ENCODE measurements at regions not wholly inside any gene's neighbourhood (a gene's known extent, or its start where the extent isn't known, plus 50 kb on each side); places are given as distances from the start of the nearest gene placed in this dataset.
"Not testable (repeated sequence)": the region's sequence is repeated elsewhere in the genome, so short reads cannot be mapped to it uniquely, and the experiment has no call there.

DNA sequence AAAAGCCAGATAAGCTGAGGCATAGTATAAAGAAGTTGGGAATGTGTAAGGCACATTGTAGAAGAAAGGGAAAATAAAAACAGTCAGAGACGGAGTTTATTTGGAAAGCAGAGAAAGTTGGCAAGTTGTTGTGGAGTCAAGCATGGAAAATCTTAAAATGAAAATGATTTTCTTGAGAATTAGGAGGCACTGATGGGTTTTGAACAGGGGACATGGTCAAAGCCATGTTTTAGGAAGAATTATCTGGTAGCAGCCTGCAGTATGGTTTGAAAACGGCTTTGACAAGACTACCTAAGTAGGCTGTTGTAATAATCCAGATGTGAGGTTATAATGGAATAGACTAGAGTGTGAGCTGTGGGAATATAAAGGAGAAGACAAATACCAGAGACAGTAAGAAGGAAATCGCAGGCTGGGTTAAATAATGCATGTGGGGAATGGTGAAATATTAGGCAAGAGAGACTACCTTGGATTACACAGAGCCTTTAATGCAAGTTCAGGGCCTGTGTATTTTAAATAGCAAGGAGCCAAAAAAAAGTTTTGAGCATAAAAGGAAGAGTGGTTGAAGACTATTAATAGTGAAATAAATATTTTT, 130.4 kb upstream of the MEOX2 start:
- no peak overlapping the region for H2BK120ac ChIP-seq (ENCODE audit: low read depth, low read length)
- H3K4me3 ChIP-seq (ENCODE audit: insufficient read depth in 1 of 2, low read depth in 1 of 2, low read length in 2 of 2): no peak overlapping the region
- no peak overlapping the region for H3K18ac ChIP-seq (ENCODE audit: low read depth in 1 of 2, low read length in 2 of 2)
- WGBS: 80% methylated on average over 3 of the region's 3 CpGs
- no peak overlapping the region for H3K9ac ChIP-seq (ENCODE audit: low read length)
- no peak overlapping the region for H2AK5ac ChIP-seq (ENCODE audit: low read length, severe bottlenecking)
- no peak overlapping the region for H2BK5ac ChIP-seq (ENCODE audit: low read depth, low read length, poor library complexity, severe bottlenecking)
- no peak overlapping the region for H3K4ac ChIP-seq (ENCODE audit: low read depth in 1 of 2, low read length in 2 of 2)
- DNase-seq: peak; percentile 21
- no peak overlapping the region for H4K8ac ChIP-seq (ENCODE audit: low read length)
- no peaks in the 10 kb centered on the region for H3K36me3 ChIP-seq (ENCODE audit: control insufficient read depth in 1 of 2, insufficient read depth in 2 of 2, low read depth in 1 of 2, low read length in 2 of 2)
- H3K9me3 ChIP-seq (ENCODE audit: control insufficient read depth, low read length): no peaks in the 10 kb centered on the region
- H3K23ac ChIP-seq (ENCODE audit: low read length in 2 of 2): no peak overlapping the region
- no peaks in the 10 kb centered on the region for H3K27me3 ChIP-seq (ENCODE audit: control insufficient read depth in 1 of 2, insufficient read depth in 1 of 2, low read length in 2 of 2)
- H2AFZ ChIP-seq (ENCODE audit: low read depth, low read length): no peak overlapping the region
- H3K27ac ChIP-seq (ENCODE audit: low read length, poor library complexity, severe bottlenecking): no peak overlapping the region
- no peak overlapping the region for H3K14ac ChIP-seq (ENCODE audit: low read length in 2 of 2)
- no peak overlapping the region for H4K91ac ChIP-seq (ENCODE audit: low read length)
- no peaks in the 10 kb centered on the region for H3K4me1 ChIP-seq (ENCODE audit: control insufficient read depth, insufficient read depth, low read depth, low read length)
- H3K79me1 ChIP-seq (replicated peaks; ENCODE audit: low read length, poor library complexity, severe bottlenecking): no peaks in the 10 kb centered on the region
- H3K4me2 ChIP-seq (ENCODE audit: low read length, poor library complexity, severe bottlenecking): no peak overlapping the region
- no peak overlapping the region for H2BK12ac ChIP-seq (ENCODE audit: low read length in 2 of 2)
- H2BK15ac ChIP-seq (ENCODE audit: low read depth, poor library complexity, severe bottlenecking): no peak overlapping the region

DNA sequence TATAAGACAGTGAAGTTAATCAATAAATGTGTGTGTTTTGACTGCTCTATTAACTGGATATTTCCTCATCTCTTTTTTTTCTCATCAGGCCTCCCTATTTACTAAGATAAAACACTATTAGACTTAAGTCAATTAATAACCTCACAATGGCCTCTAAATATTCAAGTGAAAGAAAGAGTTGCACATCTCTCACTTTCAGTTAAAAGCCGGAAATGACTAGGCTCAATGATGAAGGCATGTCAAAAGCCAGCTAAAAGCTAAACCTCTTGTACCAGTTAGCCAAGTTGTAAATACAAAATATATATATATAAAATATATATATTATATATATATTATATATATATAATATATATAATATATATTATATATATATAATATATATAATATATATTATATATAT, 127.0 kb upstream of the MEOX2 start:
- H3K9ac ChIP-seq (ENCODE audit: low read length): no peak overlapping the region
- no peak overlapping the region for H3K4me3 ChIP-seq (ENCODE audit: insufficient read depth in 1 of 2, low read depth in 1 of 2, low read length in 2 of 2)
- H3K4me2 ChIP-seq (ENCODE audit: low read length, poor library complexity, severe bottlenecking): no peak overlapping the region
- H4K91ac ChIP-seq (ENCODE audit: low read length): no peak overlapping the region
- H4K8ac ChIP-seq (ENCODE audit: low read length): no peak overlapping the region
- no peak overlapping the region for H2BK120ac ChIP-seq (ENCODE audit: low read depth, low read length)
- no peak overlapping the region for H2BK5ac ChIP-seq (ENCODE audit: low read depth, low read length, poor library complexity, severe bottlenecking)
- no peak overlapping the region for H3K27ac ChIP-seq (ENCODE audit: low read length, poor library complexity, severe bottlenecking)
- no peak overlapping the region for H3K14ac ChIP-seq (ENCODE audit: low read length in 2 of 2)
- no peak overlapping the region for H3K23ac ChIP-seq (ENCODE audit: low read length in 2 of 2)
- H3K9me3 ChIP-seq (ENCODE audit: control insufficient read depth, low read length): no peaks in the 10 kb centered on the region
- no peaks in the 10 kb centered on the region for H3K36me3 ChIP-seq (ENCODE audit: control insufficient read depth in 1 of 2, insufficient read depth in 2 of 2, low read depth in 1 of 2, low read length in 2 of 2)
- no peak for DNase-seq
- H2AFZ ChIP-seq (ENCODE audit: low read depth, low read length): no peak overlapping the region
- no peak overlapping the region for H2BK15ac ChIP-seq (ENCODE audit: low read depth, poor library complexity, severe bottlenecking)
- H3K4ac ChIP-seq (ENCODE audit: low read depth in 1 of 2, low read length in 2 of 2): no peak overlapping the region
- H3K27me3 ChIP-seq (ENCODE audit: control insufficient read depth in 1 of 2, insufficient read depth in 1 of 2, low read length in 2 of 2): no peaks in the 10 kb centered on the region
- 100% methylated on average over 1 of the region's 1 CpG for WGBS
- H3K18ac ChIP-seq (ENCODE audit: low read depth in 1 of 2, low read length in 2 of 2): no peak overlapping the region
- H3K79me1 ChIP-seq (replicated peaks; ENCODE audit: low read length, poor library complexity, severe bottlenecking): no peaks in the 10 kb centered on the region
- no peak overlapping the region for H2BK12ac ChIP-seq (ENCODE audit: low read length in 2 of 2)
- H2AK5ac ChIP-seq (ENCODE audit: low read length, severe bottlenecking): no peak overlapping the region
- no peaks in the 10 kb centered on the region for H3K4me1 ChIP-seq (ENCODE audit: control insufficient read depth, insufficient read depth, low read depth, low read length)

DNA sequence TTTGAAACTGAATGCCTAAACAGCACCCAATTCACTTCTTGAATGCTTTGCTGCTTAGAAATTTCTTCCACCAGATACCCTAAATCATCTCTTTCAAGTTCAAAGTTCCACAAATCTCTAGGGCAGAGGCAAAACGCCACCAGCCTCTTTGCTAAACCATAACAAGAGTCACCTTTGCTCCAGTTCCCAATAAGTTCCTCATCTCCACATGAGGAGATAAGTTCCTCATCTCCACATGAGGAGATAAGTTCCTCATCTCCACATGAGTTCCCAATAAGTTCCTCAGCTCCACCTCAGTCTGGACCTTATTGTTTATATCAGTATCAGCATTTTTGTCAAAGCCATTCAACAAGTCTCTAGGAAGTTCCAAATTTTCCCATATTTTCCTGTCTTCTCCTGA, 123.9 kb upstream of the MEOX2 start:
- not testable (repeated sequence) for H3K27ac ChIP-seq (ENCODE audit: low read length, poor library complexity, severe bottlenecking); H3K27me3 ChIP-seq (ENCODE audit: control insufficient read depth in 1 of 2, insufficient read depth in 1 of 2, low read length in 2 of 2); H3K18ac ChIP-seq (ENCODE audit: low read depth in 1 of 2, low read length in 2 of 2); H2AK5ac ChIP-seq (ENCODE audit: low read length, severe bottlenecking); DNase-seq; H3K4me3 ChIP-seq (ENCODE audit: insufficient read depth in 1 of 2, low read depth in 1 of 2, low read length in 2 of 2); H3K9ac ChIP-seq (ENCODE audit: low read length); H3K36me3 ChIP-seq (ENCODE audit: control insufficient read depth in 1 of 2, insufficient read depth in 2 of 2, low read depth in 1 of 2, low read length in 2 of 2); H3K4ac ChIP-seq (ENCODE audit: low read depth in 1 of 2, low read length in 2 of 2); H3K4me2 ChIP-seq (ENCODE audit: low read length, poor library complexity, severe bottlenecking); H3K23ac ChIP-seq (ENCODE audit: low read length in 2 of 2); H4K91ac ChIP-seq (ENCODE audit: low read length); H2BK15ac ChIP-seq (ENCODE audit: low read depth, poor library complexity, severe bottlenecking); H2BK5ac ChIP-seq (ENCODE audit: low read depth, low read length, poor library complexity, severe bottlenecking); H3K14ac ChIP-seq (ENCODE audit: low read length in 2 of 2); H3K4me1 ChIP-seq (ENCODE audit: control insufficient read depth, insufficient read depth, low read depth, low read length); H2AFZ ChIP-seq (ENCODE audit: low read depth, low read length); H4K8ac ChIP-seq (ENCODE audit: low read length); H3K79me1 ChIP-seq (replicated peaks; ENCODE audit: low read length, poor library complexity, severe bottlenecking); H3K9me3 ChIP-seq (ENCODE audit: control insufficient read depth, low read length); H2BK12ac ChIP-seq (ENCODE audit: low read length in 2 of 2); H2BK120ac ChIP-seq (ENCODE audit: low read depth, low read length)
- WGBS: 55% methylated on average over 1 of the region's 1 CpG

DNA sequence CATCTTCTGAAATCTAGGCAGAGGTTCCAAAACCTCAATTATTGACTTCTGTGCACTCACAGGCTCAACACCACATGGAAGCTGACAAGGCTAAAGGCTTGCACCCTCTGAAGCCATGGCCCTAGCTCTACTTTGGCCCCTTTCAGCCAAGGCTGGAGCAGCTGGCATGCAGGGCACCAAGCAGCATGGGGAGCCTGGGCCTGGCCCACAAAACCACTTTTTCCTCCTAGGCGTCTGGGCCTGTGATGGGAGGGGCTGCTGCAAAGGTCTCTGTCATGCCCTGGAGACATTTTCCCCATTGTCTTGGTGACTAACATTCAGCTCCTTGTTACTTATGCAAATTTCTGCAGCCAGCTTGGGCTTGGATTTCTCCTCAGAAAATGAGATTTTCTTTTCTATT, 123.5 kb upstream of the MEOX2 start:
- 94% methylated on average over 1 of the region's 1 CpG for WGBS
- not testable (repeated sequence) for H3K4ac ChIP-seq (ENCODE audit: low read depth in 1 of 2, low read length in 2 of 2); H3K4me1 ChIP-seq (ENCODE audit: control insufficient read depth, insufficient read depth, low read depth, low read length); H2BK12ac ChIP-seq (ENCODE audit: low read length in 2 of 2); H3K79me1 ChIP-seq (replicated peaks; ENCODE audit: low read length, poor library complexity, severe bottlenecking); H3K14ac ChIP-seq (ENCODE audit: low read length in 2 of 2); H2BK15ac ChIP-seq (ENCODE audit: low read depth, poor library complexity, severe bottlenecking); H4K91ac ChIP-seq (ENCODE audit: low read length); H3K27ac ChIP-seq (ENCODE audit: low read length, poor library complexity, severe bottlenecking); H2AK5ac ChIP-seq (ENCODE audit: low read length, severe bottlenecking); H2BK120ac ChIP-seq (ENCODE audit: low read depth, low read length); H3K36me3 ChIP-seq (ENCODE audit: control insufficient read depth in 1 of 2, insufficient read depth in 2 of 2, low read depth in 1 of 2, low read length in 2 of 2); H4K8ac ChIP-seq (ENCODE audit: low read length); H3K4me2 ChIP-seq (ENCODE audit: low read length, poor library complexity, severe bottlenecking); H3K23ac ChIP-seq (ENCODE audit: low read length in 2 of 2); H3K9ac ChIP-seq (ENCODE audit: low read length); H2AFZ ChIP-seq (ENCODE audit: low read depth, low read length); H2BK5ac ChIP-seq (ENCODE audit: low read depth, low read length, poor library complexity, severe bottlenecking); H3K9me3 ChIP-seq (ENCODE audit: control insufficient read depth, low read length); H3K4me3 ChIP-seq (ENCODE audit: insufficient read depth in 1 of 2, low read depth in 1 of 2, low read length in 2 of 2); H3K27me3 ChIP-seq (ENCODE audit: control insufficient read depth in 1 of 2, insufficient read depth in 1 of 2, low read length in 2 of 2); H3K18ac ChIP-seq (ENCODE audit: low read depth in 1 of 2, low read length in 2 of 2); DNase-seq

Data from mesenchymal stem cell (in vitro differentiated cells and primary cell).